ENCODE measurements at regions not wholly inside any gene's neighbourhood (a gene's known extent, or its start where the extent isn't known, plus 50 kb on each side); places are given as distances from the start of the nearest gene placed in this dataset.

DNA sequence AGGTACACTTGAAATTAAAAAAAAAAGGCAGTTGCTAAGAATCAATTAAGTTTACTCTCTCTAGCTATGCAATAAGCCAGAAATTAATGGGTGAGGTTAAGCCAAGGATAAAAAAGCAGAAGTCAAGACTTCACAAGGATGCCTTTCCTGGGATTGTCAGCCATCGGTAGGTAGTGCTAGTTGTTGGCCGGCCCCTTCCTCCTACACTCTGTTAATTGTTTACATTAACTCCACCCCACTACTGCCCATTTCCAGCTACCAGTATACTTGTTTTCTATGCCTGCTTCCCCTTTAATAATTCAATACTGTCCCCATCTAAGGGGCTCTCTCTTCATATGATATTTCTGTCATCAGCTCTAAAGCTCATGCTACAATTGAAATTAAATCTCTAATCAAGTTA, 461.0 kb downstream of the IPMK start:
- TF ChIP-seq, protein P1, sequence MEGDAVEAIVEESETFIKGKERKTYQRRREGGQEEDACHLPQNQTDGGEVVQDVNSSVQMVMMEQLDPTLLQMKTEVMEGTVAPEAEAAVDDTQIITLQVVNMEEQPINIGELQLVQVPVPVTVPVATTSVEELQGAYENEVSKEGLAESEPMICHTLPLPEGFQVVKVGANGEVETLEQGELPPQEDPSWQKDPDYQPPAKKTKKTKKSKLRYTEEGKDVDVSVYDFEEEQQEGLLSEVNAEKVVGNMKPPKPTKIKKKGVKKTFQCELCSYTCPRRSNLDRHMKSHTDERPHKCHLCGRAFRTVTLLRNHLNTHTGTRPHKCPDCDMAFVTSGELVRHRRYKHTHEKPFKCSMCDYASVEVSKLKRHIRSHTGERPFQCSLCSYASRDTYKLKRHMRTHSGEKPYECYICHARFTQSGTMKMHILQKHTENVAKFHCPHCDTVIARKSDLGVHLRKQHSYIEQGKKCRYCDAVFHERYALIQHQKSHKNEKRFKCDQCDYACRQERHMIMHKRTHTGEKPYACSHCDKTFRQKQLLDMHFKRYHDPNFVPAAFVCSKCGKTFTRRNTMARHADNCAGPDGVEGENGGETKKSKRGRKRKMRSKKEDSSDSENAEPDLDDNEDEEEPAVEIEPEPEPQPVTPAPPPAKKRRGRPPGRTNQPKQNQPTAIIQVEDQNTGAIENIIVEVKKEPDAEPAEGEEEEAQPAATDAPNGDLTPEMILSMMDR (conservative IDR thresholded peaks at IDR 0.05): no peak
- TF ChIP-seq ZFX (IDR thresholded peaks at IDR 0.05): no peak
